ENCODE measurements at regions not wholly inside any gene's neighbourhood (a gene's known extent, or its start where the extent isn't known, plus 50 kb on each side); places are given as distances from the start of the nearest gene placed in this dataset.
"Not testable (repeated sequence)": the region's sequence is repeated elsewhere in the genome, so short reads cannot be mapped to it uniquely, and the experiment has no call there.

- H3K4me3 Mint-ChIP-seq = no peak overlapping the region
- no peaks in the 10 kb centered on the region for H3K27me3 Mint-ChIP-seq
- no peak overlapping the region for H3K4me3 ChIP-seq (ENCODE audit: control extremely low read depth in 1 of 5, extremely low read depth in 1 of 5, insufficient read depth in 1 of 5, low read depth in 2 of 5, low read length in 4 of 5)
- peaks cover 8% of the 10 kb centered on the region for H3K9me3 Mint-ChIP-seq (ENCODE audit: insufficient read depth)
- H3K79me2 ChIP-seq (ENCODE audit: control insufficient read depth, insufficient read depth, low read length) = no peaks in the 10 kb centered on the region
- H2AFZ ChIP-seq (ENCODE audit: insufficient read depth, low read depth, low read length, poor library complexity, severe bottlenecking) = no peak overlapping the region
- no peaks in the 10 kb centered on the region for H3K4me1 ChIP-seq (ENCODE audit: control insufficient read depth in 2 of 2, insufficient read depth in 2 of 2, low read length in 2 of 2)
- H3K4me2 ChIP-seq (replicated peaks; ENCODE audit: low read depth, low read length, poor library complexity, severe bottlenecking) = no peak overlapping the region
- H3K4me1 Mint-ChIP-seq = no peaks in the 10 kb centered on the region
- intact Hi-C loops (cut with micrococcal nuclease) = no loop called here
- H3K36me3 ChIP-seq (replicated peaks in 1 of 2; ENCODE audit: control extremely low read depth in 1 of 2, control insufficient read depth in 1 of 2, extremely low read depth in 1 of 2, insufficient read depth in 2 of 2, low read length in 1 of 2) = no peaks in the 10 kb centered on the region
- no peak overlapping the region for H3K9ac ChIP-seq (ENCODE audit: low read length)
- DNase-seq (no peak), ATAC-seq (ENCODE audit: low read depth) (no peak)
- ChIA-PET CTCF (no interaction called here), POLR2A (no interaction called here)
- H4K20me1 ChIP-seq (ENCODE audit: control insufficient read depth, insufficient read depth, low read length, poor library complexity, severe bottlenecking) = no peaks in the 10 kb centered on the region
- no peak overlapping the region for H3K27ac Mint-ChIP-seq
- no peak for TF ChIP-seq EZH2 (IDR thresholded peaks at IDR 0.05; ENCODE audit: borderline replicate concordance, insufficient read depth, low read depth, low read length, poor library complexity, severe bottlenecking)
- TF ChIP-seq, protein P1, sequence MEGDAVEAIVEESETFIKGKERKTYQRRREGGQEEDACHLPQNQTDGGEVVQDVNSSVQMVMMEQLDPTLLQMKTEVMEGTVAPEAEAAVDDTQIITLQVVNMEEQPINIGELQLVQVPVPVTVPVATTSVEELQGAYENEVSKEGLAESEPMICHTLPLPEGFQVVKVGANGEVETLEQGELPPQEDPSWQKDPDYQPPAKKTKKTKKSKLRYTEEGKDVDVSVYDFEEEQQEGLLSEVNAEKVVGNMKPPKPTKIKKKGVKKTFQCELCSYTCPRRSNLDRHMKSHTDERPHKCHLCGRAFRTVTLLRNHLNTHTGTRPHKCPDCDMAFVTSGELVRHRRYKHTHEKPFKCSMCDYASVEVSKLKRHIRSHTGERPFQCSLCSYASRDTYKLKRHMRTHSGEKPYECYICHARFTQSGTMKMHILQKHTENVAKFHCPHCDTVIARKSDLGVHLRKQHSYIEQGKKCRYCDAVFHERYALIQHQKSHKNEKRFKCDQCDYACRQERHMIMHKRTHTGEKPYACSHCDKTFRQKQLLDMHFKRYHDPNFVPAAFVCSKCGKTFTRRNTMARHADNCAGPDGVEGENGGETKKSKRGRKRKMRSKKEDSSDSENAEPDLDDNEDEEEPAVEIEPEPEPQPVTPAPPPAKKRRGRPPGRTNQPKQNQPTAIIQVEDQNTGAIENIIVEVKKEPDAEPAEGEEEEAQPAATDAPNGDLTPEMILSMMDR (IDR thresholded peaks at IDR 0.05) = no peak
- no peak overlapping the region for H3K27ac ChIP-seq (ENCODE audit: low read length in 2 of 2)
- peaks cover 0 to 15% (median 0%) of the 10 kb centered on the region in 3 donors for H3K9me3 ChIP-seq (ENCODE audit: control extremely low read depth in 1 of 3, control insufficient read depth in 2 of 3, insufficient read depth in 1 of 3, low read length in 2 of 3)
- no peaks in the 10 kb centered on the region for H3K27me3 ChIP-seq (replicated peaks in 1 of 4; ENCODE audit: control extremely low read depth in 1 of 4, control insufficient read depth in 3 of 4, insufficient read depth in 4 of 4, low read length in 3 of 4)
- 72% methylated on average over 3 of the region's 3 CpGs for WGBS (ENCODE audit: insufficient coverage)
These were observed 877.9 kb upstream of the TMEFF2 start for GRCh38 chr2:193072647-193073046.

DNA sequence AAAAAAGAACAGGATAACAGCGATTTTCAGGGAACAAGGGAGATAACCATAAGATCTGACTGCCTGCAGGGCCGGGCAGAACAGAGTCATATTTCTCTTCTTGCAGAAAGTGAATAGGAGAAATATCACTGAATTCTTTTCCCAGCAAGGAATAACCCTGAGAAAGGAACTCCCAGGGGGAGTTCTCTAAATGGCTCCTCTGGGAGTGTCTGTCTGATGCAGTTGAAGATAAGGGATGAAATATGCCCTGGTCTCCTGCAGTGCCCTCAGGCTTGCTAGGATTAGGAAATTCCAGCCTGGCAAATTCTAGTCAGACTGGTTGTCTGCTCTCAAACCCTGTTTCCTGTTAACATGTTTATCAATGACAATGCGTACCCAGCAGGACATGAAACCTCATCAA lies 830.8 kb upstream of the TMEFF2 start:
- DNase-seq; H3K4me2 ChIP-seq (replicated peaks; ENCODE audit: low read depth, low read length, poor library complexity, severe bottlenecking); H3K4me3 ChIP-seq (ENCODE audit: control extremely low read depth in 1 of 5, extremely low read depth in 1 of 5, insufficient read depth in 1 of 5, low read depth in 2 of 5, low read length in 4 of 5); ATAC-seq (ENCODE audit: low read depth); H3K9me3 Mint-ChIP-seq (ENCODE audit: insufficient read depth); H3K79me2 ChIP-seq (ENCODE audit: control insufficient read depth, insufficient read depth, low read length); H3K27ac Mint-ChIP-seq; POLR2A ChIA-PET; H4K20me1 ChIP-seq (ENCODE audit: control insufficient read depth, insufficient read depth, low read length, poor library complexity, severe bottlenecking); H3K4me1 ChIP-seq (ENCODE audit: control insufficient read depth in 2 of 2, insufficient read depth in 2 of 2, low read length in 2 of 2); CTCF ChIA-PET; H3K27ac ChIP-seq (ENCODE audit: low read length in 2 of 2); H3K27me3 Mint-ChIP-seq; H3K9me3 ChIP-seq (ENCODE audit: control extremely low read depth in 1 of 3, control insufficient read depth in 2 of 3, insufficient read depth in 1 of 3, low read length in 2 of 3); H3K27me3 ChIP-seq (replicated peaks in 1 of 4; ENCODE audit: control extremely low read depth in 1 of 4, control insufficient read depth in 3 of 4, insufficient read depth in 4 of 4, low read length in 3 of 4); H3K36me3 ChIP-seq (replicated peaks in 1 of 2; ENCODE audit: control extremely low read depth in 1 of 2, control insufficient read depth in 1 of 2, extremely low read depth in 1 of 2, insufficient read depth in 2 of 2, low read length in 1 of 2); intact Hi-C loops (cut with micrococcal nuclease); H2AFZ ChIP-seq (ENCODE audit: insufficient read depth, low read depth, low read length, poor library complexity, severe bottlenecking); H3K9ac ChIP-seq (ENCODE audit: low read length); H3K4me1 Mint-ChIP-seq; H3K4me3 Mint-ChIP-seq: not testable (repeated sequence)
- WGBS (ENCODE audit: insufficient coverage) = 78% methylated on average over 1 of the region's 3 CpGs

Data from B cell (primary cell).